Caco-2 (cell line): ENCODE measurements at regions not wholly inside any gene's neighbourhood (a gene's known extent, or its start where the extent isn't known, plus 50 kb on each side); places are given as distances from the start of the nearest gene placed in this dataset.
"Not testable (repeated sequence)": the region's sequence is repeated elsewhere in the genome, so short reads cannot be mapped to it uniquely, and the experiment has no call there.

ENCODE experiments used
- BruUV-seq: library from RNA; stranded (reverse); fragments of 400-500 nt; replicated peaks from 2 replicates; lab custom pipeline; 2021; lab: Mats Ljungman, UMichigan
- CTCF ChIA-PET: fragments of 300-600 bp; sonication (Branson Sonifier 250); formaldehyde crosslinking; loops from one replicate; lab custom pipeline; 2022; ENCODE audit warnings: antibody characterized with exemption; lab: Charles Lee
- POLR2A ChIA-PET: fragments of 300-600 bp; sonication (Branson Sonifier 250); formaldehyde crosslinking; loops from one replicate; lab custom pipeline; 2022; ENCODE audit warnings: antibody characterized with exemption; lab: Charles Lee
- DNase-seq, 2 experiments: peaks; one replicate each; pipeline versions ENCODE4 v3.0.0 to v3.0.0-alpha.2; 2020 to 2022
- H3K27me3 ChIP-seq: replicated peaks from 2 replicates; pipeline ENCODE4 v1.6.0; 2011; ENCODE audit warnings: low read length; ENCODE audit not compliant: control insufficient read depth, insufficient read depth
- H3K36me3 ChIP-seq: 2 replicates; pipeline ENCODE4 v1.5.1; 2011; ENCODE audit warnings: low read length; ENCODE audit not compliant: control insufficient read depth, insufficient read depth
- H3K4me1 ChIP-seq: fragments of 250-450 bp; sonication (Bioruptor Pico); 2 replicates; pipeline ENCODE4 v1.5.1; 2020; ENCODE audit warnings: mild to moderate bottlenecking
- H3K4me3 ChIP-seq: 2 replicates; pipeline ENCODE4 v1.5.1; 2011; ENCODE audit warnings: low read depth, mild to moderate bottlenecking, control low read depth, low read length
- H3K9me3 ChIP-seq: fragments of 250-450 bp; sonication (Bioruptor Pico); 2 replicates; pipeline ENCODE4 v1.5.1; 2020; ENCODE audit warnings: mild to moderate bottlenecking, moderate library complexity
- H3K27ac Mint-ChIP-seq: one replicate; pipeline ENCODE4 v1.8.0; 2022; ENCODE audit warnings: mixed read lengths; ENCODE audit not compliant: unreplicated experiment
- H3K27me3 Mint-ChIP-seq: one replicate; pipeline ENCODE4 v1.8.0; 2022; ENCODE audit warnings: mixed read lengths; ENCODE audit not compliant: insufficient read depth, unreplicated experiment
- H3K36me3 Mint-ChIP-seq: one replicate; pipeline ENCODE4 v1.8.0; 2022; ENCODE audit warnings: mild to moderate bottlenecking, mixed read lengths; ENCODE audit not compliant: insufficient read depth, unreplicated experiment
- H3K4me1 Mint-ChIP-seq: one replicate; pipeline ENCODE4 v1.8.0; 2022; ENCODE audit warnings: low read depth, mixed read lengths; ENCODE audit not compliant: unreplicated experiment
- H3K4me3 Mint-ChIP-seq: one replicate; pipeline ENCODE4 v1.8.0; 2022; ENCODE audit warnings: mild to moderate bottlenecking, moderate library complexity, mixed read lengths; ENCODE audit not compliant: unreplicated experiment
- H3K9me3 Mint-ChIP-seq: one replicate; pipeline ENCODE4 v1.8.0; 2022; ENCODE audit warnings: mixed read lengths; ENCODE audit not compliant: unreplicated experiment
- intact Hi-C: fragments of 100-400 bp; cut with micrococcal nuclease; formaldehyde crosslinking; loops from one replicate; pipeline ENCODE4 v1.10.0; 2022; ENCODE audit not compliant: unreplicated experiment
- TF ChIP-seq, protein P1 (sequence below), 2 experiments: fragments of 200-600 bp in 1 of 2; IDR thresholded peaks; 1 replicate in 1 of 2; 2 replicates in 1 of 2; pipeline versions ENCODE4 v1.5.1 to v1.8.0; 2011 to 2022; ENCODE audit warnings: antibody characterized with exemption in 1 of 2, control low read depth in 1 of 2, inconsistent platforms in 1 of 2, low read depth in 1 of 2, low read length in 1 of 2, mild to moderate bottlenecking in 1 of 2, moderate library complexity in 1 of 2; ENCODE audit not compliant: insufficient read depth in 1 of 2, severe bottlenecking in 1 of 2, unreplicated experiment in 1 of 2

- H3K27ac Mint-ChIP-seq, result no peak overlapping the region
- BruUV-seq, result no TSS peak
- intact Hi-C loops, result no loop called here
- no peaks in the 10 kb centered on the region for H3K27me3 Mint-ChIP-seq
- no peaks in the 10 kb centered on the region for H3K4me1 Mint-ChIP-seq
- POLR2A ChIA-PET, result no interaction called here
- CTCF ChIA-PET, result no interaction called here
- Histone ChIP-seq H3K4me1 (no peaks in the 10 kb centered on the region), H3K4me3 (no peak overlapping the region), H3K36me3 (no peaks in the 10 kb centered on the region), H3K9me3 (no peaks in the 10 kb centered on the region), H3K27me3 (no peaks in the 10 kb centered on the region)
- no peaks in the 10 kb centered on the region for H3K36me3 Mint-ChIP-seq
- TF ChIP-seq, protein P1, sequence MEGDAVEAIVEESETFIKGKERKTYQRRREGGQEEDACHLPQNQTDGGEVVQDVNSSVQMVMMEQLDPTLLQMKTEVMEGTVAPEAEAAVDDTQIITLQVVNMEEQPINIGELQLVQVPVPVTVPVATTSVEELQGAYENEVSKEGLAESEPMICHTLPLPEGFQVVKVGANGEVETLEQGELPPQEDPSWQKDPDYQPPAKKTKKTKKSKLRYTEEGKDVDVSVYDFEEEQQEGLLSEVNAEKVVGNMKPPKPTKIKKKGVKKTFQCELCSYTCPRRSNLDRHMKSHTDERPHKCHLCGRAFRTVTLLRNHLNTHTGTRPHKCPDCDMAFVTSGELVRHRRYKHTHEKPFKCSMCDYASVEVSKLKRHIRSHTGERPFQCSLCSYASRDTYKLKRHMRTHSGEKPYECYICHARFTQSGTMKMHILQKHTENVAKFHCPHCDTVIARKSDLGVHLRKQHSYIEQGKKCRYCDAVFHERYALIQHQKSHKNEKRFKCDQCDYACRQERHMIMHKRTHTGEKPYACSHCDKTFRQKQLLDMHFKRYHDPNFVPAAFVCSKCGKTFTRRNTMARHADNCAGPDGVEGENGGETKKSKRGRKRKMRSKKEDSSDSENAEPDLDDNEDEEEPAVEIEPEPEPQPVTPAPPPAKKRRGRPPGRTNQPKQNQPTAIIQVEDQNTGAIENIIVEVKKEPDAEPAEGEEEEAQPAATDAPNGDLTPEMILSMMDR (IDR thresholded peaks at IDR 0.05; ENCODE audit: insufficient read depth in 1 of 2, low read depth in 1 of 2, low read length in 1 of 2, severe bottlenecking in 1 of 2, unreplicated experiment in 1 of 2), result no peak
- DNase-seq, result no peak
- H3K4me3 Mint-ChIP-seq, result no peak overlapping the region
- no peaks in the 10 kb centered on the region for H3K9me3 Mint-ChIP-seq
These were observed 553.3 kb upstream of the USP24 start for GRCh38 chr1:55768327-55768952.

DNA sequence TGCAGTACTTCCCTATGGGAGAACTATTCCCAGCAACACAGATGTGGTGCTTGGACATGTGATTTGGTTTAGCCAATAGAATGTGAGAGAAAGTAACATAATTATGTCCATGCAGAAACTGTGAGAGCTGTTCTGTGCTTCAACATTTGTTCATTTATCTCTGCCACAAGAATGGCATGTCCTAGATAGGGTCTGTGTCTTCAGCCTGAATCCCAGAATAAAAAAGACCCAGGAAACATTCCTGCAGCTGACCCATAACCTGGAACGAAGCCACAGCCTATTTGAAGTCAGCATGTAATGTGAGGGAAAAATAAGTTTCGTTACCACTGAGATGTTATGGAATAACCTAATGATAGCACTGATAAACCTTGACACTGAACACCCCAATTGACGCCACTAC is 552.0 kb upstream of the USP24 start:
- intact Hi-C loops, result no loop called here
- POLR2A ChIA-PET, result no interaction called here

GRCh38 chr1:55765505-55765904 is 550.3 kb upstream of the USP24 start:
- DNase-seq, H3K27me3 Mint-ChIP-seq, H3K9me3 Mint-ChIP-seq, BruUV-seq, H3K27ac Mint-ChIP-seq, intact Hi-C loops, H3K36me3 Mint-ChIP-seq, H3K9me3 ChIP-seq, H3K4me1 ChIP-seq, H3K4me1 Mint-ChIP-seq, H3K27me3 ChIP-seq, CTCF ChIA-PET, H3K4me3 ChIP-seq, POLR2A ChIA-PET, H3K36me3 ChIP-seq, H3K4me3 Mint-ChIP-seq: not testable (repeated sequence)

More for the DNA sequence above, 552.0 kb upstream of the USP24 start:
- TF ChIP-seq, protein P1 (IDR thresholded peaks at IDR 0.05; ENCODE audit: insufficient read depth in 1 of 2, low read depth in 1 of 2, low read length in 1 of 2, severe bottlenecking in 1 of 2, unreplicated experiment in 1 of 2), result no peak
- Mint-ChIP-seq H3K4me3 (no peak overlapping the region), H3K27ac (no peak overlapping the region), H3K4me1 (no peaks in the 10 kb centered on the region), H3K36me3 (no peaks in the 10 kb centered on the region), H3K27me3 (peaks cover 2% of the 10 kb centered on the region), H3K9me3 (peaks cover 8% of the 10 kb centered on the region)
- no peaks in the 10 kb centered on the region for H3K4me1 ChIP-seq
- DNase-seq, result no peak
- H3K9me3 ChIP-seq, result no peaks in the 10 kb centered on the region
- no TSS peak for BruUV-seq
- no peaks in the 10 kb centered on the region for H3K27me3 ChIP-seq
- H3K36me3 ChIP-seq, result no peaks in the 10 kb centered on the region
- H3K4me3 ChIP-seq, result no peak overlapping the region
- CTCF ChIA-PET, result no interaction called here
